Upper lobe of right lung (tissue), 1 donor: ENCODE measurements at regions not wholly inside any gene's neighbourhood (a gene's known extent, or its start where the extent isn't known, plus 50 kb on each side); places are given as distances from the start of the nearest gene placed in this dataset.

Experiments
- ATAC-seq: fragments of 200-7000 bp; cut with Tn5 transposase; one replicate; pipeline ENCODE4 v1.9.1; 2020; ENCODE audit warnings: mild to moderate bottlenecking, moderate library complexity
- DNase-seq: peaks from one replicate; pipeline ENCODE4 v3.0.0-alpha.2; 2020
- H3K27ac ChIP-seq: fragments of 200-600 bp; one replicate; pipeline ENCODE4 v1.8.0; 2022
- H3K27me3 ChIP-seq: fragments of 200-600 bp; one replicate; pipeline ENCODE4 v1.8.0; 2022; ENCODE audit warnings: mild to moderate bottlenecking
- H3K36me3 ChIP-seq: fragments of 200-600 bp; one replicate; pipeline ENCODE4 v1.8.0; 2022
- H3K4me1 ChIP-seq: fragments of 200-600 bp; one replicate; pipeline ENCODE4 v1.8.0; 2022
- H3K4me3 ChIP-seq: fragments of 200-600 bp; one replicate; pipeline ENCODE4 v1.8.0; 2022; ENCODE audit warnings: mild to moderate bottlenecking
- H3K9me3 ChIP-seq: fragments of 200-600 bp; one replicate; pipeline ENCODE4 v1.8.0; 2022
- intact Hi-C: fragments of 100-400 bp; cut with DNase I; formaldehyde crosslinking; loops from one replicate; pipeline ENCODE4 v1.11.0; 2022
- TF ChIP-seq, protein P1 (sequence below): fragments of 200-600 bp; IDR thresholded peaks from one replicate; pipeline ENCODE4 v1.8.0; 2022; ENCODE audit warnings: antibody characterized with exemption
- donor health status: DM: no; HTN: yes; CAD: no; lungs with severe emphysema.

DNA sequence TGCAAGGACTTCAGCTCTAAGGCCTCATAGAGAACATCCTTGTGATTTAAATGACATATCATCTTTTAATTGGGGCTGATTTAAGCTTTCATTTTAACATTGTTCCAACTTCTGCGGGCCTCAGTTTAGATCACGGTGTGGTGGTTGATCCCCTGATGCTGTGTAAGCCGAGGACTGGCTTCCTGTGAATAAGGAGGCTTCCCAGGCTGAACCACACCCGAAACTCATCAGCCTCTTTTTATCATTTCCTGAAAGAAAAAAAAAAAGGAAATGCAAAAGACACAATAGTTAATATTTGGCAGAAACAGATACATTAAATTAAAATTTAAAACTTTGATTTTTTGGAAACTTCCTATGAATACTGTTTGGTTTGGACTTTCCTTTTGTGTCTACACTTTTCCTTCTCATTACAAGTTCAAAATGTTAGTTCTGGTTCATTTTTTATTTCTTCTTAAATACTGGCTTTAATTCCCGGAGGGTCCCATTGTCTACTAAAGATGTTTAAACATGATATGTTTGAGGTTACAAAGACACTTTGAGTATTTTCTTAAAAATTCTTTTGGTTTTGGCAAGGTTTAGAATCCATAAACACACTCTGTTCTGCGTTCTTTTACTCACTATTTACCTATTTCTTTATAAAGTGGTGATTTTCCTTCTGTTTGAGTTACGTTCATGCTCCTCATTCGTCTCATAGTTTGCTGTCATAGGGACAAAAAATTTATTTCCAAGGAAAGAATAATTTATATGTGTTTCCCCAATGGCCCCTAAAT lies 230.0 kb upstream of the SULF2 start:
- H3K27ac ChIP-seq, result no peak overlapping the region
- no peaks in the 10 kb centered on the region for H3K4me1 ChIP-seq
- no peak overlapping the region for H3K4me3 ChIP-seq
- H3K9me3 ChIP-seq, result peaks cover 5% of the 10 kb centered on the region
- no peaks in the 10 kb centered on the region for H3K36me3 ChIP-seq
- ATAC-seq (no peak), DNase-seq (no peak)
- TF ChIP-seq, protein P1, sequence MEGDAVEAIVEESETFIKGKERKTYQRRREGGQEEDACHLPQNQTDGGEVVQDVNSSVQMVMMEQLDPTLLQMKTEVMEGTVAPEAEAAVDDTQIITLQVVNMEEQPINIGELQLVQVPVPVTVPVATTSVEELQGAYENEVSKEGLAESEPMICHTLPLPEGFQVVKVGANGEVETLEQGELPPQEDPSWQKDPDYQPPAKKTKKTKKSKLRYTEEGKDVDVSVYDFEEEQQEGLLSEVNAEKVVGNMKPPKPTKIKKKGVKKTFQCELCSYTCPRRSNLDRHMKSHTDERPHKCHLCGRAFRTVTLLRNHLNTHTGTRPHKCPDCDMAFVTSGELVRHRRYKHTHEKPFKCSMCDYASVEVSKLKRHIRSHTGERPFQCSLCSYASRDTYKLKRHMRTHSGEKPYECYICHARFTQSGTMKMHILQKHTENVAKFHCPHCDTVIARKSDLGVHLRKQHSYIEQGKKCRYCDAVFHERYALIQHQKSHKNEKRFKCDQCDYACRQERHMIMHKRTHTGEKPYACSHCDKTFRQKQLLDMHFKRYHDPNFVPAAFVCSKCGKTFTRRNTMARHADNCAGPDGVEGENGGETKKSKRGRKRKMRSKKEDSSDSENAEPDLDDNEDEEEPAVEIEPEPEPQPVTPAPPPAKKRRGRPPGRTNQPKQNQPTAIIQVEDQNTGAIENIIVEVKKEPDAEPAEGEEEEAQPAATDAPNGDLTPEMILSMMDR, result no peak
- H3K27me3 ChIP-seq, result no peaks in the 10 kb centered on the region
- intact Hi-C loops, result no loop called here

DNA sequence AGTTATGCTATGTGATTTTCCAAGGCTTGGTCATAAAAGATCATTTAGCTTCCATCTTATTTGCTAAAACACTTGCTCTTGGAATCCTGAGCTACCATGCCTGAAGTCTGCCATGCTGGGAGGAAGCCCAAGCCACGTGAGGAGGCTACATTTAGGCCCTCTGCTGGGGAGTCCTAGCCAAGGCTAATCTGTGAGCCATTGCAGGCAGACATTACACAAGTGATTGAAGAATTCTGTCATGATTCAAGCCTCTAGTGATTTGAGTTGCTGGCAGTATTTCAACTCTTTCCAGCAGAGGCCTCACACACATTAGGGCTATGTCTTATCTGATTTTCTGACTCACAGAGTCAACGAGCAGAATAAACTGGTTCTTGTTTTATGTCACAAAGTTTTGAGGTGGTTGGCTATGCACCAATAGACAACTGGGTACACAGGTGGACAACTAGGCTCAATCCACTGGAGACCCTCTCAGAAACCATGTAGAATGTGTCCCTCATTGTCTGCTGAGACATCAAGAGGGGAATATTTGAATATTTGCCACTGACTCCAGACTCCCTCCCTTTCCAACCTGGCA lies 227.2 kb upstream of the SULF2 start:
- ATAC-seq, result no peak
- intact Hi-C loops, result no loop called here
- Histone ChIP-seq H3K36me3 (no peaks in the 10 kb centered on the region), H3K27ac (no peak overlapping the region), H3K9me3 (peaks cover 5% of the 10 kb centered on the region), H3K27me3 (no peaks in the 10 kb centered on the region), H3K4me3 (no peak overlapping the region), H3K4me1 (no peaks in the 10 kb centered on the region)
- DNase-seq, result no peak
- TF ChIP-seq, protein P1, result no peak

DNA sequence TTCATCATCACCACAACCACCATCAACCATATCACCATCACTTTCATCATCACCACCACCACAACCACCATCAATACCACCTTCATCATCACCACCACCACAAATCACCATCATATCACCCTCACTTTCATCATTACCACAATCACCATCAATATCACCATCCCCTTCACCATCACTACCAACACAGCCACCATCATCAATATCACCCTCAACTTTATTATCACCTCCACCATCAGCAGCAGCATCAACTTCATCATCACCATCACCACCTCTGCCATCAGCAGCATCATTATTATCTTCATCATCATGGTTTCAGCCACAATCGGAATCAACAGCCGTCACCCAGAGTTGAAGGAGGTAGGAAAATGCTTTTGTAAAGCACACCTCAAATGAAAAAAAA lies 225.7 kb upstream of the SULF2 start:
- H3K27me3 ChIP-seq, result no peaks in the 10 kb centered on the region
- no peak for DNase-seq
- no peak overlapping the region for H3K4me3 ChIP-seq
- no peaks in the 10 kb centered on the region for H3K36me3 ChIP-seq
- no peak for ATAC-seq
- H3K4me1 ChIP-seq, result no peaks in the 10 kb centered on the region
- peaks cover 5% of the 10 kb centered on the region for H3K9me3 ChIP-seq
- H3K27ac ChIP-seq, result no peak overlapping the region
- intact Hi-C loops, result no loop called here
- TF ChIP-seq, protein P1, result no peak

DNA sequence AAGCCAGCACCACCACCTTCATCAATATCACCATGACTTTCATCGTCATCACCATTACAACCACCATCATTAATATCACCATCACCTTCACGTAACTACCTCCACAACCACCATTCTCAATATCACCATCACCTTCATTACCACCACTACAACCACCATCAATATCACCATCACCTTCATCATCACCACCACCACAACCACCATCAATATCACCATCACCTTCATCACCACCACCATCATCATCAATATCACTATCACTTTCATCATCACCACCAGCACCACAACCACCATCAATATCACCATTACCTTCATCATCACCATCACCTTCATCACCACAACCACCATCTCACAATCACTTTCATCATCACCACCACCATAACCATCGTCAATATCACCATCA lies 225.3 kb upstream of the SULF2 start:
- TF ChIP-seq, protein P1, result no peak
- intact Hi-C loops, result no loop called here
- Histone ChIP-seq H3K27me3 (no peaks in the 10 kb centered on the region), H3K9me3 (peaks cover 5% of the 10 kb centered on the region), H3K36me3 (no peaks in the 10 kb centered on the region), H3K4me3 (no peak overlapping the region), H3K4me1 (no peaks in the 10 kb centered on the region), H3K27ac (no peak overlapping the region)
- ATAC-seq (no peak), DNase-seq (no peak)

DNA sequence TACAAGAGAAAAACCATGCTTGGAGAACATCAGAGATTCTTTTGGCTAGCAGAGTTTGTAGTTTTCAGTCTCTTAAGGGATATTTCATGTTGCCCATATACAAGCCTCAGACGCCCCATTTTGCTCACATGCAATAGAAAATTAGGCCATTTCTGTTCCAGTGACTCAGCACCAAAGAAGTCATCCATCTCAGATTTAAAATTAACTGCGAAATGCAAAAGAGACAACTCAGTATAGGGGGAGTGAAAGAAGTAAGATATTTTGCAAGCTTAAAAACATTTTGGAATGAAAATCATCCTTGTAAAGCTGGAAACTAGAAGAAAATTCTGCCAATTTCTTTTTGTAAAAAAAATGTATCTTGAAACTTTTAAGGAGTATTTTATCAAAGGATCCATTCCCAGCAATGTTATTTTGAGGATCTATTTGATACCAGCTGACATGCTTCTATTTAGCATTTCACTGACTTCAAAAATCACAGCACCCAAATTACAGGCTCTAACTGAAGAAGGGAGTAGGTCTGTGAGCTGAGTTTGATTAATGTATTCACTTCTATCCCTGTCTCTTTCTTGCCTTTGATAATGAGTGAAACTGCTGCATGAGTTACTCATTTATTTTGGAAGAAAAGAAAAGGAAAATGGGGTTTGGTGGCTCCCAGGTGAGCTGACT lies 223.7 kb upstream of the SULF2 start:
- no peak for DNase-seq

More for the DNA sequence above, 223.7 kb upstream of the SULF2 start:
- Histone ChIP-seq H3K36me3 (no peaks in the 10 kb centered on the region), H3K27me3 (no peaks in the 10 kb centered on the region), H3K4me3 (no peak overlapping the region), H3K4me1 (no peaks in the 10 kb centered on the region), H3K27ac (no peak overlapping the region), H3K9me3 (peaks cover 5% of the 10 kb centered on the region)
- ATAC-seq, result no peak
- intact Hi-C loops, result no loop called here
- TF ChIP-seq, protein P1, result no peak
